ENCODE measurements at regions not wholly inside any gene's neighbourhood (a gene's known extent, or its start where the extent isn't known, plus 50 kb on each side); places are given as distances from the start of the nearest gene placed in this dataset.

GRCh38 chr18:8458546-8459215 lies 150.6 kb upstream of the RAB12 start:
- Histone ChIP-seq H3K27ac (ENCODE audit: low read depth) (no peak overlapping the region), H3K36me3 (ENCODE audit: insufficient read depth) (no peaks in the 10 kb centered on the region), H3K4me3 (ENCODE audit: low read depth, low read length) (no peak overlapping the region), H3K4me1 (ENCODE audit: insufficient read depth) (no peaks in the 10 kb centered on the region)
- 73% methylated on average over 17 of the region's 17 CpGs for WGBS
- DNase-seq (ENCODE audit: extremely low spot score): no peak

GRCh38 chr18:8460748-8461147 lies 148.5 kb upstream of the RAB12 start:
- Histone ChIP-seq H3K36me3 (ENCODE audit: insufficient read depth) (no peaks in the 10 kb centered on the region), H3K4me1 (ENCODE audit: insufficient read depth) (no peaks in the 10 kb centered on the region), H3K27ac (ENCODE audit: low read depth) (no peak overlapping the region), H3K4me3 (ENCODE audit: low read depth, low read length) (no peak overlapping the region)
- DNase-seq (ENCODE audit: extremely low spot score): no peak
- WGBS: 82% methylated on average over 5 of the region's 5 CpGs

GRCh38 chr18:8461544-8461943 lies 147.7 kb upstream of the RAB12 start:
- 59% methylated on average over 2 of the region's 2 CpGs for WGBS
- no peak for DNase-seq (ENCODE audit: extremely low spot score)
- Histone ChIP-seq H3K4me1 (ENCODE audit: insufficient read depth) (no peaks in the 10 kb centered on the region), H3K36me3 (ENCODE audit: insufficient read depth) (no peaks in the 10 kb centered on the region), H3K27ac (ENCODE audit: low read depth) (no peak overlapping the region), H3K4me3 (ENCODE audit: low read depth, low read length) (no peak overlapping the region)

- Histone ChIP-seq H3K4me1 (ENCODE audit: insufficient read depth) (no peaks in the 10 kb centered on the region), H3K4me3 (ENCODE audit: low read depth, low read length) (no peak overlapping the region), H3K27ac (ENCODE audit: low read depth) (no peak overlapping the region), H3K36me3 (ENCODE audit: insufficient read depth) (no peaks in the 10 kb centered on the region)
- 93% methylated on average over 10 of the region's 10 CpGs for WGBS
- DNase-seq (ENCODE audit: extremely low spot score): no peak
Measured at GRCh38 chr18:8462651-8463185, 146.5 kb upstream of the RAB12 start.

- no peaks in the 10 kb centered on the region for H3K36me3 ChIP-seq (ENCODE audit: insufficient read depth)
- no peak for DNase-seq (ENCODE audit: extremely low spot score)
- 85% methylated on average over 3 of the region's 3 CpGs for WGBS
- H3K4me1 ChIP-seq (ENCODE audit: insufficient read depth): no peaks in the 10 kb centered on the region
- H3K4me3 ChIP-seq (ENCODE audit: low read depth, low read length): no peak overlapping the region
- H3K27ac ChIP-seq (ENCODE audit: low read depth): no peak overlapping the region
Measured at GRCh38 chr18:8463791-8464190, 145.4 kb upstream of the RAB12 start.

GRCh38 chr18:8468191-8468590 lies 141.0 kb upstream of the RAB12 start:
- DNase-seq (ENCODE audit: extremely low spot score): no peak
- H3K27ac ChIP-seq (ENCODE audit: low read depth): no peak overlapping the region

GRCh38 chr18:8468921-8469335 lies 140.3 kb upstream of the RAB12 start:
- WGBS: 31% methylated on average over 9 of the region's 9 CpGs
- DNase-seq (ENCODE audit: extremely low spot score): no peak
- Histone ChIP-seq H3K27ac (ENCODE audit: low read depth) (no peak overlapping the region), H3K36me3 (ENCODE audit: insufficient read depth) (no peaks in the 10 kb centered on the region), H3K4me3 (ENCODE audit: low read depth, low read length) (no peak overlapping the region), H3K4me1 (ENCODE audit: insufficient read depth) (no peaks in the 10 kb centered on the region)

More at GRCh38 chr18:8468191-8468590, 141.0 kb upstream of the RAB12 start:
- H3K4me1 ChIP-seq (ENCODE audit: insufficient read depth): no peaks in the 10 kb centered on the region
- no peak overlapping the region for H3K4me3 ChIP-seq (ENCODE audit: low read depth, low read length)
- no peaks in the 10 kb centered on the region for H3K36me3 ChIP-seq (ENCODE audit: insufficient read depth)
- 75% methylated on average over 8 of the region's 8 CpGs for WGBS

- 56% methylated on average over 6 of the region's 6 CpGs for WGBS
- H3K4me3 ChIP-seq (ENCODE audit: low read depth, low read length): no peak overlapping the region
- no peaks in the 10 kb centered on the region for H3K36me3 ChIP-seq (ENCODE audit: insufficient read depth)
- no peaks in the 10 kb centered on the region for H3K4me1 ChIP-seq (ENCODE audit: insufficient read depth)
- no peak overlapping the region for H3K27ac ChIP-seq (ENCODE audit: low read depth)
- DNase-seq (ENCODE audit: extremely low spot score): no peak
Measured at GRCh38 chr18:8469544-8470130, 139.6 kb upstream of the RAB12 start.

GRCh38 chr18:8471372-8471771 lies 137.9 kb upstream of the RAB12 start:
- H3K4me3 ChIP-seq (ENCODE audit: low read depth, low read length): no peak overlapping the region
- no peaks in the 10 kb centered on the region for H3K4me1 ChIP-seq (ENCODE audit: insufficient read depth)
- H3K27ac ChIP-seq (ENCODE audit: low read depth): no peak overlapping the region
- no peak for DNase-seq (ENCODE audit: extremely low spot score)
- H3K36me3 ChIP-seq (ENCODE audit: insufficient read depth): no peaks in the 10 kb centered on the region
- WGBS: 98% methylated on average over 6 of the region's 6 CpGs

GRCh38 chr18:8474661-8475060 lies 134.6 kb upstream of the RAB12 start:
- no peak for DNase-seq (ENCODE audit: extremely low spot score)
- WGBS: 77% methylated on average over 3 of the region's 3 CpGs
- Histone ChIP-seq H3K4me3 (ENCODE audit: low read depth, low read length) (no peak overlapping the region), H3K27ac (ENCODE audit: low read depth) (no peak overlapping the region), H3K4me1 (ENCODE audit: insufficient read depth) (no peaks in the 10 kb centered on the region), H3K36me3 (ENCODE audit: insufficient read depth) (no peaks in the 10 kb centered on the region)

GRCh38 chr18:8477615-8478014 lies 131.6 kb upstream of the RAB12 start:
- WGBS: 88% methylated on average over 5 of the region's 5 CpGs
- Histone ChIP-seq H3K27ac (ENCODE audit: low read depth) (no peak overlapping the region), H3K36me3 (ENCODE audit: insufficient read depth) (no peaks in the 10 kb centered on the region), H3K4me3 (ENCODE audit: low read depth, low read length) (no peak overlapping the region), H3K4me1 (ENCODE audit: insufficient read depth) (no peaks in the 10 kb centered on the region)
- DNase-seq (ENCODE audit: extremely low spot score): no peak

GRCh38 chr18:8478166-8478967 lies 130.9 kb upstream of the RAB12 start:
- H3K4me3 ChIP-seq (ENCODE audit: low read depth, low read length): no peak overlapping the region
- no peaks in the 10 kb centered on the region for H3K4me1 ChIP-seq (ENCODE audit: insufficient read depth)
- H3K27ac ChIP-seq (ENCODE audit: low read depth): no peak overlapping the region
- WGBS: 57% methylated on average over 14 of the region's 14 CpGs
- DNase-seq (ENCODE audit: extremely low spot score): no peak
- H3K36me3 ChIP-seq (ENCODE audit: insufficient read depth): no peaks in the 10 kb centered on the region

GRCh38 chr18:8478968-8479370 lies 130.3 kb upstream of the RAB12 start:
- no peak for DNase-seq (ENCODE audit: extremely low spot score)
- no peak overlapping the region for H3K4me3 ChIP-seq (ENCODE audit: low read depth, low read length)
- H3K4me1 ChIP-seq (ENCODE audit: insufficient read depth): no peaks in the 10 kb centered on the region
- H3K36me3 ChIP-seq (ENCODE audit: insufficient read depth): no peaks in the 10 kb centered on the region
- H3K27ac ChIP-seq (ENCODE audit: low read depth): no peak overlapping the region
- 90% methylated on average over 11 of the region's 11 CpGs for WGBS

- Histone ChIP-seq H3K36me3 (ENCODE audit: insufficient read depth) (no peaks in the 10 kb centered on the region), H3K4me1 (ENCODE audit: insufficient read depth) (no peaks in the 10 kb centered on the region), H3K27ac (ENCODE audit: low read depth) (no peak overlapping the region), H3K4me3 (ENCODE audit: low read depth, low read length) (no peak overlapping the region)
- DNase-seq (ENCODE audit: extremely low spot score): no peak
- 79% methylated on average over 15 of the region's 15 CpGs for WGBS
Measured at GRCh38 chr18:8479789-8480188, 129.4 kb upstream of the RAB12 start.
